ENCODE measurements at regions not wholly inside any gene's neighbourhood (a gene's known extent, or its start where the extent isn't known, plus 50 kb on each side); places are given as distances from the start of the nearest gene placed in this dataset.

DNA sequence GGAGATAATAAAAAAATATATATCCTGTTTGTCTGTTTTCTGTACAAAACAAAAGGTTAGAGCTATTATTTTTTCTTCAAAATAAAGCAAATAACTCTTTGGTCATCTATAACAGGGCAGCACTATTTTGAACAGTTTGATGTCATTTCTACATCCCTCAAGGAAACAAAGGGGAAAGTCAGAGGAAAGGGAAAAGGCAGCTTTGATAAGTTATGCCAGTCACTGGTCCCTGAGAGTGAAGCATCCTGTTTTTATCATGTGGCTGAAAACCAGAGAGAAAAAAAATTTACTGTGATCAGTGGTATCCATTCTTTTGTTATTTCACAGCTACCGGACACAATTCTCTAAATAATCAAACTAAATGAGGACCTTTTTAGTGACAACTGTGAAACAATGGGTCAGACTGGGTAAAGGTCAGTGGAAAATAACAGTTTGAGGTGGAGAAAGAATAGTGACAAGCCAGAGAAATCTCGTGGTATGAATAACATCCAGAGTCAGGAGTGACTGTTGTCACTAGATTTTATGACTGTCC is 356.0 kb downstream of the HDGFL1 start:
- Mint-ChIP-seq H3K4me3 (no peak overlapping the region), H3K36me3 (no peaks in the 10 kb centered on the region), H3K9me3 (no peaks in the 10 kb centered on the region), H3K4me1 (ENCODE audit: unreplicated experiment) (peaks cover 39% of the 10 kb centered on the region), H3K27me3 (no peaks in the 10 kb centered on the region), H3K27ac (no peak overlapping the region)
- TF ChIP-seq CTCF (conservative IDR thresholded peaks at IDR 0.05): no peak
- DNase-seq (ENCODE audit: extremely low spot score, unreplicated experiment): no peak

GRCh38 chr6:22925920-22926789 is 356.8 kb downstream of the HDGFL1 start:
- Mint-ChIP-seq H3K27me3 (no peaks in the 10 kb centered on the region), H3K36me3 (no peaks in the 10 kb centered on the region), H3K4me3 (no peak overlapping the region), H3K9me3 (no peaks in the 10 kb centered on the region), H3K4me1 (ENCODE audit: unreplicated experiment) (peaks cover 39% of the 10 kb centered on the region), H3K27ac (no peak overlapping the region)
- DNase-seq (ENCODE audit: extremely low spot score, unreplicated experiment): no peak
- TF ChIP-seq CTCF (conservative IDR thresholded peaks at IDR 0.05): no peak

- H3K4me3 Mint-ChIP-seq: no peak overlapping the region
- no peak overlapping the region for H3K27ac Mint-ChIP-seq
- H3K36me3 Mint-ChIP-seq: no peaks in the 10 kb centered on the region
- H3K4me1 Mint-ChIP-seq (ENCODE audit: unreplicated experiment): peaks cover 39% of the 10 kb centered on the region
- H3K27me3 Mint-ChIP-seq: no peaks in the 10 kb centered on the region
- DNase-seq (ENCODE audit: extremely low spot score, unreplicated experiment): no peak
- H3K9me3 Mint-ChIP-seq: no peaks in the 10 kb centered on the region
- TF ChIP-seq CTCF (conservative IDR thresholded peaks at IDR 0.05): no peak
Measured at GRCh38 chr6:22926790-22927354, 357.5 kb downstream of the HDGFL1 start.

DNA sequence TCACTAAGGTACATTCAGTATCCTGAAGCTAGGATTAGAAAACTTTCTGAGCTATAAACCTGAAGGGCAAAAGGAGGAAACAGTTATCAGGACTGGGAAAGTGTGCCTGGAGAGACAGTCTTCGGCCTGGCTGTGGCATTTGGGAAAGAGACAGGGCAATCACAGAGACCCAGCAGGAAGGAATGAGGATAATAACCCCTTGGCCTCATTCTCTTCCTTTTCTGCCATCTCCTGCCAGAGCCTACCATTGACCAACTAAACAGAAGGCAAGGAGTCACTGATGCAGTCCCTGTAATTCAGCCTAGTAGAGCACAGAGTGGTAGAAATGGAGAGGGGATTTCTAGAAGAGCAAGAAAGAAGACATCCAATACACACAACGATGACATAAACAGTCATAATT is 359.4 kb downstream of the HDGFL1 start:
- H3K4me3 Mint-ChIP-seq: no peak overlapping the region
- no peak overlapping the region for H3K27ac Mint-ChIP-seq
- H3K36me3 Mint-ChIP-seq: no peaks in the 10 kb centered on the region
- H3K4me1 Mint-ChIP-seq (ENCODE audit: unreplicated experiment): peaks cover 34% of the 10 kb centered on the region
- no peaks in the 10 kb centered on the region for H3K27me3 Mint-ChIP-seq
- H3K9me3 Mint-ChIP-seq: peaks cover 6% of the 10 kb centered on the region
- no peak for DNase-seq (ENCODE audit: extremely low spot score, unreplicated experiment)
- no peak for TF ChIP-seq CTCF (conservative IDR thresholded peaks at IDR 0.05)

DNA sequence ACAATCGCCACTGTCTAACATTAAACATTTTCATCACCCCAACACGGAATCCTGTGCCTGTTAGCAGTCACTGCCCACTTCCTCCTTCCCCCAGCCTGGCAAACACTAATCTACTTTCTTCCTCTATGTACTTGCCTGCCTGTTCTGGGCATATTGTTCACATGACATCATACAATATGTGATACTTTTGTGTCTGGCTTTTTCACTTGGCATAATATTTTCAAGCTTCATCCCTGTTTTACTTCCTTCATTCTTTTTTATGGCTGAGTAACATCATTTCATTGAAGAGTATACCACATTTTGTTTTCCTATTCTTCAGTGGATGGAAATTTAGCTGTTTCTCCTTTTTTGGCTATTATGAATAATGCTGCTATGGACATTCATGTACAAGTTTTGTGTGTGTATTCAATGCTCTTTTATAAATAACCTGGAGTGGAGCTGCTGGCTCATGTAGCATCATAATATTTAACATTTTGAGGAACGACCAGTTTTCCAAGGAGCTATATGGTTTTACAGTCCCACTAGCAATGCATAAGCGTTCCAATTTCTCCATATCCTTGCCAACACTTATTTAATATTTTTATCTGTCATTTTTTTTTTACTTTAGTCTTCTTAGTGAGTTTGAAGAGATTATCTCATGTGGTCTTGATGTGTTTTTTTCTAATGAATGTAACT is 360.1 kb downstream of the HDGFL1 start:
- H3K27ac Mint-ChIP-seq: no peak overlapping the region
- TF ChIP-seq CTCF (conservative IDR thresholded peaks at IDR 0.05): no peak

More for the DNA sequence above, 360.1 kb downstream of the HDGFL1 start:
- Mint-ChIP-seq H3K4me3 (no peak overlapping the region), H3K27me3 (no peaks in the 10 kb centered on the region), H3K36me3 (no peaks in the 10 kb centered on the region), H3K4me1 (ENCODE audit: unreplicated experiment) (peaks cover 34% of the 10 kb centered on the region), H3K9me3 (peaks cover 6% of the 10 kb centered on the region)
- no peak for DNase-seq (ENCODE audit: extremely low spot score, unreplicated experiment)

Measured in type B pancreatic cell (in vitro differentiated cells).